ENCODE measurements at regions not wholly inside any gene's neighbourhood (a gene's known extent, or its start where the extent isn't known, plus 50 kb on each side); places are given as distances from the start of the nearest gene placed in this dataset.

DNA sequence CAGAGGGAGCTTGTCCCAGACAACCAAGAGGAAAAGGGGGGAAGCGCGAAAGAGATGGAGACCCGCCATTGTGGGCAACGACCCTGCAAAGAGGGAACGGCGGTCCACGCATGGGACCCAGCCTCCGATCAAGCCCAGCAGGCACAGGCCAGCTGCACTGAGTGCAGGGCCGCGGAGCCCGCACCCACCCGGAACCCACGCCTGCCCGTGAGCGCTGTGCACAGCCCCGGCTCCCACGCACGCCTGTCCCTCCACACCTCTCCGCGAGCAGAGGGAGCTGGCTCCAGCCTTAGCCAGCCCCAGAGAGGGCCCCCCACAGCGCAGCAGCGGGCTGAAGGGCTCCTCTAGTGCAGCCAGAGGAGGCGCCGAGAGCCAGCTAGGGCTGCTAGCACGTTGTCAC lies 416.5 kb downstream of the DMRTA1 start:
- TF ChIP-seq SMC3 (conservative IDR thresholded peaks at IDR 0.05; ENCODE audit: poor library complexity) (no peak), EP300 (conservative IDR thresholded peaks at IDR 0.05; ENCODE audit: poor library complexity, severe bottlenecking) (no peak), EZH2 (IDR thresholded peaks at IDR 0.05; ENCODE audit: borderline replicate concordance, insufficient read depth, low read length, poor library complexity, severe bottlenecking) (no peak)
- TF ChIP-seq, protein P1, sequence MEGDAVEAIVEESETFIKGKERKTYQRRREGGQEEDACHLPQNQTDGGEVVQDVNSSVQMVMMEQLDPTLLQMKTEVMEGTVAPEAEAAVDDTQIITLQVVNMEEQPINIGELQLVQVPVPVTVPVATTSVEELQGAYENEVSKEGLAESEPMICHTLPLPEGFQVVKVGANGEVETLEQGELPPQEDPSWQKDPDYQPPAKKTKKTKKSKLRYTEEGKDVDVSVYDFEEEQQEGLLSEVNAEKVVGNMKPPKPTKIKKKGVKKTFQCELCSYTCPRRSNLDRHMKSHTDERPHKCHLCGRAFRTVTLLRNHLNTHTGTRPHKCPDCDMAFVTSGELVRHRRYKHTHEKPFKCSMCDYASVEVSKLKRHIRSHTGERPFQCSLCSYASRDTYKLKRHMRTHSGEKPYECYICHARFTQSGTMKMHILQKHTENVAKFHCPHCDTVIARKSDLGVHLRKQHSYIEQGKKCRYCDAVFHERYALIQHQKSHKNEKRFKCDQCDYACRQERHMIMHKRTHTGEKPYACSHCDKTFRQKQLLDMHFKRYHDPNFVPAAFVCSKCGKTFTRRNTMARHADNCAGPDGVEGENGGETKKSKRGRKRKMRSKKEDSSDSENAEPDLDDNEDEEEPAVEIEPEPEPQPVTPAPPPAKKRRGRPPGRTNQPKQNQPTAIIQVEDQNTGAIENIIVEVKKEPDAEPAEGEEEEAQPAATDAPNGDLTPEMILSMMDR (IDR thresholded peaks at IDR 0.05; ENCODE audit: poor library complexity, severe bottlenecking) = no peak
- no peaks in the 10 kb centered on the region for H3F3A ChIP-seq (ENCODE audit: insufficient read depth, low read length, poor library complexity, severe bottlenecking)
- no peaks in the 10 kb centered on the region for H3K9me3 ChIP-seq (ENCODE audit: low read length)
- no peak overlapping the region for H3K4me2 ChIP-seq (ENCODE audit: low read length)
- H3K36me3 ChIP-seq (ENCODE audit: insufficient read depth, low read length) = no peaks in the 10 kb centered on the region
- H3K27ac ChIP-seq (ENCODE audit: low read length) = no peak overlapping the region
- no peak overlapping the region for H2AFZ ChIP-seq (ENCODE audit: low read depth, low read length)
- H3K9ac ChIP-seq (ENCODE audit: low read length) = no peak overlapping the region
- no peaks in the 10 kb centered on the region for H3K79me2 ChIP-seq (replicated peaks; ENCODE audit: insufficient read depth, low read length)
- H3K9me2 ChIP-seq (ENCODE audit: insufficient read depth, low read length) = no peaks in the 10 kb centered on the region
- no peaks in the 10 kb centered on the region for H4K20me1 ChIP-seq (ENCODE audit: insufficient read depth)
- no peaks in the 10 kb centered on the region for H3K27me3 ChIP-seq (ENCODE audit: insufficient read depth, low read depth, low read length)
- H3K4me3 ChIP-seq (ENCODE audit: low read length) = no peak overlapping the region

DNA sequence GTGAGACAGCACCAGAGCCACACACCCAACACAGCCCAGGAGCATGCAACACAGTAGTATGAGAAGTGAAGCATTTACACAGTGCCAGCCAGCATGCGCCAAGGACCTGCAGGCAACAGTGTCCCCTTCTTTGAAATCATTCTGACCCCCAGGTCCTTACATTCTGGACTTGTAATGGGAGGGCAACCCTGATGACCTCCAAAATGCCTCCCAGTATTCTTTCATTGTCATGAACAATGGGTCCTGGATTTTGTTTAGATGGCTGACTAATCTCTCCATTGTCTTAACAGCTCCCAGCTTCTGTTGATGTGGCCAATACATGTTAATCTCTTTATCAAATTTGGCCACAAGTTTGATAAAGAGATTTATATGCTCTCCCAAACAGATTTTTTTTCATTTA lies 417.1 kb downstream of the DMRTA1 start:
- no peak overlapping the region for H2AFZ ChIP-seq (ENCODE audit: low read depth, low read length)
- no peaks in the 10 kb centered on the region for H3F3A ChIP-seq (ENCODE audit: insufficient read depth, low read length, poor library complexity, severe bottlenecking)
- no peak overlapping the region for H3K4me2 ChIP-seq (ENCODE audit: low read length)
- TF ChIP-seq, protein P2, sequence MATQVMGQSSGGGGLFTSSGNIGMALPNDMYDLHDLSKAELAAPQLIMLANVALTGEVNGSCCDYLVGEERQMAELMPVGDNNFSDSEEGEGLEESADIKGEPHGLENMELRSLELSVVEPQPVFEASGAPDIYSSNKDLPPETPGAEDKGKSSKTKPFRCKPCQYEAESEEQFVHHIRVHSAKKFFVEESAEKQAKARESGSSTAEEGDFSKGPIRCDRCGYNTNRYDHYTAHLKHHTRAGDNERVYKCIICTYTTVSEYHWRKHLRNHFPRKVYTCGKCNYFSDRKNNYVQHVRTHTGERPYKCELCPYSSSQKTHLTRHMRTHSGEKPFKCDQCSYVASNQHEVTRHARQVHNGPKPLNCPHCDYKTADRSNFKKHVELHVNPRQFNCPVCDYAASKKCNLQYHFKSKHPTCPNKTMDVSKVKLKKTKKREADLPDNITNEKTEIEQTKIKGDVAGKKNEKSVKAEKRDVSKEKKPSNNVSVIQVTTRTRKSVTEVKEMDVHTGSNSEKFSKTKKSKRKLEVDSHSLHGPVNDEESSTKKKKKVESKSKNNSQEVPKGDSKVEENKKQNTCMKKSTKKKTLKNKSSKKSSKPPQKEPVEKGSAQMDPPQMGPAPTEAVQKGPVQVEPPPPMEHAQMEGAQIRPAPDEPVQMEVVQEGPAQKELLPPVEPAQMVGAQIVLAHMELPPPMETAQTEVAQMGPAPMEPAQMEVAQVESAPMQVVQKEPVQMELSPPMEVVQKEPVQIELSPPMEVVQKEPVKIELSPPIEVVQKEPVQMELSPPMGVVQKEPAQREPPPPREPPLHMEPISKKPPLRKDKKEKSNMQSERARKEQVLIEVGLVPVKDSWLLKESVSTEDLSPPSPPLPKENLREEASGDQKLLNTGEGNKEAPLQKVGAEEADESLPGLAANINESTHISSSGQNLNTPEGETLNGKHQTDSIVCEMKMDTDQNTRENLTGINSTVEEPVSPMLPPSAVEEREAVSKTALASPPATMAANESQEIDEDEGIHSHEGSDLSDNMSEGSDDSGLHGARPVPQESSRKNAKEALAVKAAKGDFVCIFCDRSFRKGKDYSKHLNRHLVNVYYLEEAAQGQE (IDR thresholded peaks at IDR 0.05; ENCODE audit: borderline replicate concordance) = no peak
- TF ChIP-seq POLR2AphosphoS5 (IDR thresholded peaks at IDR 0.05) = no peak
- no peak for TF ChIP-seq EZH2 (IDR thresholded peaks at IDR 0.05; ENCODE audit: borderline replicate concordance, insufficient read depth, low read length, poor library complexity, severe bottlenecking)
- no peak for TF ChIP-seq TAF1 (IDR thresholded peaks at IDR 0.05; ENCODE audit: low read depth)
- TF ChIP-seq SMC3 (conservative IDR thresholded peaks at IDR 0.05; ENCODE audit: poor library complexity) = no peak
- TF ChIP-seq RAD21 (conservative IDR thresholded peaks at IDR 0.05) = no peak
- no peaks in the 10 kb centered on the region for H3K36me3 ChIP-seq (ENCODE audit: insufficient read depth, low read length)
- no peaks in the 10 kb centered on the region for H3K79me2 ChIP-seq (replicated peaks; ENCODE audit: insufficient read depth, low read length)
- no peaks in the 10 kb centered on the region for H3K27me3 ChIP-seq (ENCODE audit: insufficient read depth, low read depth, low read length)
- no peak overlapping the region for H3K9ac ChIP-seq (ENCODE audit: low read length)
- no peaks in the 10 kb centered on the region for H3K9me2 ChIP-seq (ENCODE audit: insufficient read depth, low read length)
- no peak overlapping the region for H3K27ac ChIP-seq (ENCODE audit: low read length)
- H3K9me3 ChIP-seq (ENCODE audit: low read length) = no peaks in the 10 kb centered on the region
- H4K20me1 ChIP-seq (ENCODE audit: insufficient read depth) = no peaks in the 10 kb centered on the region
- no peak overlapping the region for H3K4me3 ChIP-seq (ENCODE audit: low read length)

DNA sequence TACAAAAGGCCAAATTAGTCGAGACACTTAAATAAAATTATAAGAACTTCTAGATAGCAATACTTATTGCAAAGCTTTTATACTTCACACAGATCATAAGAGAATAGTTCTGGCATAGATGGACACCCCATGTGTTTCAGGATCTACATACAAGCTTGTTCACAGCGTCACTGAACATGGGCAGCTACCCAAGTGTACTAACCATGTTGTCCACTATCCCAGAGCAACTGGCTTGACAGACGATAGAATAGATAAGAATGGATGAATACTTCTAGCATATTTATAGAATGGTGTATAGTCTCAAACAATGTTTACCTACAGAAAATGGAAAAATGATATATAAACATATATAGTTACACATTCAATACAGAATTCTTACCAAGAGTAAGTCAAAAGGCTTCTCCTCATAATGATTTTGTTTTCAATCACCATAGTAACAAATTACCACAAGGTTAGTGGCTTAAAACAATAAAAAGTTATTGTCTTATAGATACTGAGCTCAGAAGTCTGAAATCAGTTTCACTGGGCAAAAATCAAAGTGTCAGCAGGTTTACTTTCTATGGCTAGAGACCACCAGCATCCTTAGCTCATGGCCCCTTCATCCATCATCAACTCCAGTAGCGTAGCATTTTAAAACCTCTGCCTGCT lies 446.7 kb downstream of the DMRTA1 start:
- Histone ChIP-seq H3K9ac (ENCODE audit: low read length) (no peak overlapping the region), H2AFZ (ENCODE audit: low read depth, low read length) (no peak overlapping the region), H3K27ac (ENCODE audit: low read length) (no peak overlapping the region), H3K9me3 (ENCODE audit: low read length) (no peaks in the 10 kb centered on the region), H3F3A (ENCODE audit: insufficient read depth, low read length, poor library complexity, severe bottlenecking) (no peaks in the 10 kb centered on the region), H3K27me3 (ENCODE audit: insufficient read depth, low read depth, low read length) (no peaks in the 10 kb centered on the region), H3K36me3 (ENCODE audit: insufficient read depth, low read length) (no peaks in the 10 kb centered on the region), H3K79me2 (replicated peaks; ENCODE audit: insufficient read depth, low read length) (no peaks in the 10 kb centered on the region), H3K4me2 (ENCODE audit: low read length) (no peak overlapping the region), H3K4me3 (ENCODE audit: low read length) (no peak overlapping the region), H4K20me1 (ENCODE audit: insufficient read depth) (no peaks in the 10 kb centered on the region), H3K9me2 (ENCODE audit: insufficient read depth, low read length) (no peaks in the 10 kb centered on the region)
- TF ChIP-seq POLR2AphosphoS5 (IDR thresholded peaks at IDR 0.05) (no peak), EP300 (conservative IDR thresholded peaks at IDR 0.05; ENCODE audit: poor library complexity, severe bottlenecking) (no peak), RAD21 (conservative IDR thresholded peaks at IDR 0.05) (no peak), MXI1 (conservative IDR thresholded peaks at IDR 0.05; ENCODE audit: poor library complexity, severe bottlenecking) (no peak), TAF1 (IDR thresholded peaks at IDR 0.05; ENCODE audit: low read depth) (no peak), EZH2 (IDR thresholded peaks at IDR 0.05; ENCODE audit: borderline replicate concordance, insufficient read depth, low read length, poor library complexity, severe bottlenecking) (no peak)
- TF ChIP-seq, protein P2 (IDR thresholded peaks at IDR 0.05; ENCODE audit: borderline replicate concordance) = no peak
- TF ChIP-seq, protein P1 (IDR thresholded peaks at IDR 0.05; ENCODE audit: poor library complexity, severe bottlenecking) = no peak
